Spleen (tissue), 11 donors: ENCODE measurements at regions not wholly inside any gene's neighbourhood (a gene's known extent, or its start where the extent isn't known, plus 50 kb on each side); places are given as distances from the start of the nearest gene placed in this dataset.

Source experiments
- DNase-seq: peaks from one replicate; pipeline ENCODE4 v3.0.0-alpha.2; 2020
- H3K27ac ChIP-seq, 8 donors: fragments of 200-600 bp; sonication (generic) in 7 of 8; 1 replicate in 4 of 8; 2 replicates in 4 of 8; pipeline versions ENCODE4 v1.5.0 to v1.8.0; 2016 to 2021; ENCODE audit warnings: inconsistent platforms in 4 of 8, mild to moderate bottlenecking in 4 of 8, moderate library complexity in 1 of 8
- H3K27me3 ChIP-seq, 7 donors: fragments of 200-600 bp; sonication (generic) in 6 of 7; replicated peaks in 1 of 7; 1 replicate in 4 of 7; 2 replicates in 3 of 7; pipeline versions ENCODE4 v1.5.0 to v1.8.0; 2016 to 2021; ENCODE audit warnings: inconsistent platforms in 3 of 7, mild to moderate bottlenecking in 1 of 7
- H3K36me3 ChIP-seq, 6 donors: fragments of 200-600 bp; sonication (generic) in 5 of 6; 1 replicate in 4 of 6; 2 replicates in 2 of 6; pipeline versions ENCODE4 v1.5.0 to v1.8.0; 2016 to 2021; ENCODE audit warnings: inconsistent platforms in 2 of 6
- H3K4me1 ChIP-seq, 6 donors: fragments of 200-600 bp; sonication (generic) in 5 of 6; 1 replicate in 3 of 6; 2 replicates in 3 of 6; pipeline versions ENCODE4 v1.5.0 to v1.8.0; 2016 to 2021; ENCODE audit warnings: inconsistent platforms in 3 of 6
- H3K4me3 ChIP-seq, 8 donors: fragments of 200-600 bp; sonication (generic) in 7 of 8; 1 replicate in 4 of 8; 2 replicates in 4 of 8; pipeline versions ENCODE4 v1.5.0 to v1.8.0; 2016 to 2021; ENCODE audit warnings: inconsistent platforms in 4 of 8, mild to moderate bottlenecking in 4 of 8, moderate library complexity in 2 of 8
- H3K9me3 ChIP-seq, 8 donors: fragments of 200-600 bp; sonication (generic) in 7 of 8; 1 replicate in 4 of 8; 2 replicates in 4 of 8; pipeline versions ENCODE4 v1.5.0 to v1.8.0; 2016 to 2021; ENCODE audit warnings: inconsistent platforms in 4 of 8
- POLR2A ChIP-seq, 3 donors: fragments of 450-650 bp; IDR thresholded peaks; one replicate each; pipeline ENCODE4 v1.5.1; 2017; ENCODE audit warnings: antibody characterized with exemption in 3 of 3, mild to moderate bottlenecking in 1 of 3
- POLR2AphosphoS5 ChIP-seq, 3 donors: sonication (generic); formaldehyde crosslinking; IDR thresholded peaks; one replicate each; pipeline ENCODE4 v1.5.1; 2017; ENCODE audit warnings: antibody characterized with exemption in 3 of 3
- WGBS, 5 donors: extraction: QIAGEN DNeasy Blood & Tissue Kit in 3 of 5; methylation state at CpG; one replicate each; pipeline versions ENCODE4 v1.1.5 to v1.1.7; 2013 to 2018; 5-methylcytosine and 5-hydroxymethylcytosine counted together
- intact Hi-C: fragments of 100-400 bp; cut with DNase I; formaldehyde crosslinking; loops from one replicate; pipeline ENCODE4 v1.15.0; 2023; ENCODE audit warnings: low total_unique reads
- TF ChIP-seq, protein P1 (sequence below), 11 experiments: fragments of 200-600 bp in 7 of 11; fragments of 450-650 bp in 4 of 11; sonication (generic) in 4 of 11; IDR thresholded peaks in 8 of 11; conservative IDR thresholded peaks in 3 of 11; 1 replicate in 7 of 11; 2 replicates in 4 of 11; pipeline versions ENCODE4 v1.4.0 to v1.8.0; 2016 to 2021; ENCODE audit warnings: antibody characterized with exemption in 11 of 11, inconsistent platforms in 4 of 11, mild to moderate bottlenecking in 1 of 11
- donor health status: healthy with polysubstance abuse.
- donor health status: DM: no; HTN: no; CAD: no; lungs with moderate emphysema.
- donor health status: DM: no; HTN: no; CAD: no.
- donor health status: Bipolar disorder and iron deficiency.
- donor health status: healthy.
- donor health status: DM: no; HTN: no; CAD: no.
- donor health status: DM: yes; HTN: yes; CAD: no.

DNA sequence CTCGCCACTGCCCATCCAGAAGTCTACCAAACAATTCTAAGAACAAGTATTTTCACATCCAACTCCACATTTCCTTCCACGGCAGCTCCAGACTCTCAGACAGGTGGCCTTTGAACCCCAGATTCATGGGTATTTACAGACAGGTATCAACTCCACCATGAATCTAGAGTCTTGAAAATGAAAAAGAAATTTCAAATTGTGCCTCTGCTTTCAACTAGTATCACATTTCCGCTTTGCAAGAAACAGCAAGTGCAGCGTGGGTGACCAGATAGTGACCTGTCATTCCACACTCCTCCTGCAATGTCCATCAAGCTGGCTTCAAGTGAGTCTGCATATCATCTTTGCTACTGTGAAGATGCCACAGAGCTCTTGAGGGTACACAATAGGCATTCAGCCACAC lies 232.4 kb upstream of the RPL38 start:
- H3K36me3 ChIP-seq = no peaks in the 10 kb centered on the region
- DNase-seq = no peak
- H3K4me3 ChIP-seq = no peak overlapping the region
- WGBS, 5 donors = 78 to 89% (median 82%) methylated on average over 4 of the region's 4 CpGs
- no peak overlapping the region for H3K27ac ChIP-seq
- peaks cover 0 to 3% (median 0%) of the 10 kb centered on the region in 8 donors for H3K9me3 ChIP-seq
- intact Hi-C loops = no loop called here
- H3K4me1 ChIP-seq = peaks cover 0 to 13% (median 0%) of the 10 kb centered on the region in 6 donors
- peaks cover 0 to 36% (median 0%) of the 10 kb centered on the region in 7 donors for H3K27me3 ChIP-seq
- TF ChIP-seq POLR2A (IDR thresholded peaks at IDR 0.05) (no peak), POLR2AphosphoS5 (IDR thresholded peaks at IDR 0.05) (no peak)
- TF ChIP-seq, protein P1, sequence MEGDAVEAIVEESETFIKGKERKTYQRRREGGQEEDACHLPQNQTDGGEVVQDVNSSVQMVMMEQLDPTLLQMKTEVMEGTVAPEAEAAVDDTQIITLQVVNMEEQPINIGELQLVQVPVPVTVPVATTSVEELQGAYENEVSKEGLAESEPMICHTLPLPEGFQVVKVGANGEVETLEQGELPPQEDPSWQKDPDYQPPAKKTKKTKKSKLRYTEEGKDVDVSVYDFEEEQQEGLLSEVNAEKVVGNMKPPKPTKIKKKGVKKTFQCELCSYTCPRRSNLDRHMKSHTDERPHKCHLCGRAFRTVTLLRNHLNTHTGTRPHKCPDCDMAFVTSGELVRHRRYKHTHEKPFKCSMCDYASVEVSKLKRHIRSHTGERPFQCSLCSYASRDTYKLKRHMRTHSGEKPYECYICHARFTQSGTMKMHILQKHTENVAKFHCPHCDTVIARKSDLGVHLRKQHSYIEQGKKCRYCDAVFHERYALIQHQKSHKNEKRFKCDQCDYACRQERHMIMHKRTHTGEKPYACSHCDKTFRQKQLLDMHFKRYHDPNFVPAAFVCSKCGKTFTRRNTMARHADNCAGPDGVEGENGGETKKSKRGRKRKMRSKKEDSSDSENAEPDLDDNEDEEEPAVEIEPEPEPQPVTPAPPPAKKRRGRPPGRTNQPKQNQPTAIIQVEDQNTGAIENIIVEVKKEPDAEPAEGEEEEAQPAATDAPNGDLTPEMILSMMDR (IDR thresholded peaks at IDR 0.05 in 8 of 11, conservative IDR thresholded peaks at IDR 0.05 in 3 of 11) = no peak

- WGBS, 5 donors = 80 to 90% (median 86%) methylated on average over 9 to 10 of the region's 10 CpGs
- DNase-seq = peak; percentile 33
- Histone ChIP-seq H3K27me3 (peaks cover 0 to 41% (median 0%) of the 10 kb centered on the region in 7 donors), H3K27ac (no peak overlapping the region), H3K4me1 (peaks cover 0 to 13% (median 0%) of the 10 kb centered on the region in 6 donors), H3K9me3 (no peaks in the 10 kb centered on the region), H3K36me3 (no peaks in the 10 kb centered on the region), H3K4me3 (no peak overlapping the region)
- intact Hi-C loops = no loop called here
- TF ChIP-seq POLR2A (IDR thresholded peaks at IDR 0.05) (no peak), POLR2AphosphoS5 (IDR thresholded peaks at IDR 0.05) (no peak)
- TF ChIP-seq, protein P1 (IDR thresholded peaks at IDR 0.05 in 8 of 11, conservative IDR thresholded peaks at IDR 0.05 in 3 of 11) = no peak
Observed at GRCh38 chr17:73972056-73972455, 231.4 kb upstream of the RPL38 start.

DNA sequence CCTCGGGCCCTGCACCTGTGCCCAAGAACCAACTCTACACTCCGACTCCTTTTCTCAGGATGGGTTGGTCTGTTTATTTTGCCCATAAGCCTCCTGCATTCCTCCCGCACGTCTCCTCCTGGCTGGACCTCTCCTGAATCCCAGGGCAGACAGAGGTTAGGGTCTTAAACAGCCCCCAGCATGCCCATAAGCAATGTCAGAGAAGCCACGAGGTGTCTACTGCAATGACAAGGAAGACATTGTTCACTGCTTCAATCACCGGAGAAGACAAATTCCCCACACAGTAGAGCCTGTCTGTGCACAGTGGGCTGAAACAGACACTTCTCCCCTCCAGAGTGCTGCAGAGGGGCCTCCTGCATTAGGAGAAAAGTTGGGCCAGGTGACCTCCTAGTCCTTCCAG lies 230.6 kb upstream of the RPL38 start:
- DNase-seq = peak; percentile 21
- Histone ChIP-seq H3K4me3 (no peak overlapping the region), H3K36me3 (no peaks in the 10 kb centered on the region), H3K27me3 (peaks cover 0 to 39% (median 0%) of the 10 kb centered on the region in 7 donors), H3K9me3 (no peaks in the 10 kb centered on the region), H3K4me1 (peaks cover 0 to 13% (median 0%) of the 10 kb centered on the region in 6 donors), H3K27ac (no peak overlapping the region)
- 72 to 87% (median 82%) methylated on average over 6 of the region's 6 CpGs for WGBS, 5 donors
- intact Hi-C loops = no loop called here
- TF ChIP-seq POLR2AphosphoS5 (IDR thresholded peaks at IDR 0.05) (no peak), POLR2A (IDR thresholded peaks at IDR 0.05) (no peak)
- TF ChIP-seq, protein P1 (IDR thresholded peaks at IDR 0.05 in 8 of 11, conservative IDR thresholded peaks at IDR 0.05 in 3 of 11) = no peak

DNA sequence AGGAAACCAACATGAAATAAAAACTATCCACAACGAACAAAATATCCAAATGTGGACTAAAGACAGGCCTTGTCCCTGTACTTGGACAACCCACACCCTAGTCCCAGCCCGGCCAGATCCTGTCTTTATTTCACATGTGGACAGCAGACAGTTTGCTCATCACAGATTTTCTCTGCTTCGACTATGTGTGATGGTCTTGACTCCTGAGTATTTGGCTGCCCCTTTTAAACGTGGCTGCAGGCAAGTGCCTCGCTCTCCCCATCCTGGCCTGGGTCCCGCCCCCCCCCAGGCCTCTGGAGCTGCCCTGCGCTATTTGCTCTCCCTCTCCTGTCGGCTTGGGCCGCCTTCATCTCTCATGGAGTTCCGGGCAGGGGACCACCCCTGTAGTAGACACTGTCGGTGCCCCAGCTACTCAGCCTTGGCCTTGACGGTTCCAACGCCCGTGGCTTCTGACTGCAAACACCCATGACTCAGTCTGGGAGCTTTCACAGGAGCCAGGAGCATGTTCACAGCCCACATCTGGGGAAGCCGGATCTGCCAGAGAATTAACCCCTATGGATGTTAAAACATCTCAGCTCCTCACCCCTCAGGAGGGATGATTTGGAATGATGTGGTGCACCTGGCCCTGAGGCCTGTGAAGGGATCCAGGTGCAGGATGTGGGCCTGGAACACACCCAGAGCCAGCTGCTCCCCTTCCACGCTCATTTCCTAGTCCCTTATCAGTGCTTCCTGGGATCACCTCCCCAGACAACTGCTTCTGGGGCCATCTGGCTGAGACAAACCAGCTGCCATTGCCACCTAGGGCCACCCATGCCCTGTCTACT lies 229.7 kb upstream of the RPL38 start:
- H3K9me3 ChIP-seq = no peaks in the 10 kb centered on the region
- TF ChIP-seq POLR2AphosphoS5 (IDR thresholded peaks at IDR 0.05) = no peak
- no peak for TF ChIP-seq POLR2A (IDR thresholded peaks at IDR 0.05)
- TF ChIP-seq, protein P1 (IDR thresholded peaks at IDR 0.05 in 8 of 11, conservative IDR thresholded peaks at IDR 0.05 in 3 of 11) = no peak
- no peak for DNase-seq
- no peak overlapping the region for H3K4me3 ChIP-seq
- peaks cover 0 to 33% (median 0%) of the 10 kb centered on the region in 7 donors for H3K27me3 ChIP-seq
- peaks cover 0 to 13% (median 0%) of the 10 kb centered on the region in 6 donors for H3K4me1 ChIP-seq
- no peaks in the 10 kb centered on the region for H3K36me3 ChIP-seq
- WGBS, 5 donors = 71 to 83% (median 77%) methylated on average over 16 of the region's 16 CpGs
- no peak overlapping the region for H3K27ac ChIP-seq
- intact Hi-C loops = no loop called here
